Lower leg skin (tissue), 4 donors: ENCODE measurements at regions not wholly inside any gene's neighbourhood (a gene's known extent, or its start where the extent isn't known, plus 50 kb on each side); places are given as distances from the start of the nearest gene placed in this dataset.

ENCODE experiments used
- DNase-seq, 2 donors: peaks; one replicate each; pipeline ENCODE4 v3.0.0-alpha.2; 2019; ENCODE audit warnings: low spot score in 2 of 2
- H3K4me3 ChIP-seq: fragments of 200-600 bp; sonication (generic); 2 replicates; pipeline ENCODE4 v1.5.1; 2017; ENCODE audit warnings: mild to moderate bottlenecking, low read depth; ENCODE audit not compliant: poor library complexity, severe bottlenecking
- CTCF ChIP-seq, 3 donors: fragments of 450-650 bp; IDR thresholded peaks; one replicate each; pipeline ENCODE4 v1.5.1; 2016; ENCODE audit warnings: antibody characterized with exemption in 3 of 3, mild to moderate bottlenecking in 3 of 3, moderate library complexity in 2 of 3
- POLR2A ChIP-seq, 2 donors: fragments of 450-650 bp; IDR thresholded peaks; one replicate each; pipeline ENCODE4 v1.6.1; 2016 to 2017; ENCODE audit warnings: antibody characterized with exemption in 2 of 2, mild to moderate bottlenecking in 1 of 2, moderate library complexity in 1 of 2
- WGBS, 2 donors: methylation state at CpG; one replicate each; pipeline ENCODE4 v1.1.5; 2018; 5-methylcytosine and 5-hydroxymethylcytosine counted together
- intact Hi-C: fragments of 100-400 bp; cut with DNase I; formaldehyde crosslinking; loops from one replicate; pipeline ENCODE4 v1.15.0; 2023; ENCODE audit warnings: low total_unique reads

- WGBS, 2 donors: 72 to 80% methylated on average over 2 of the region's 2 CpGs
- H3K4me3 ChIP-seq: no peak overlapping the region
- intact Hi-C loops: no loop called here
- no peak for DNase-seq
- TF ChIP-seq POLR2A (IDR thresholded peaks at IDR 0.05) (no peak), CTCF (IDR thresholded peaks at IDR 0.05) (no peak)
Observed at GRCh38 chr12:113568021-113568420, 96.3 kb upstream of the LHX5 start.

GRCh38 chr12:113565368-113565767, 93.7 kb upstream of the LHX5 start:
- DNase-seq: no peak
- TF ChIP-seq CTCF (IDR thresholded peaks at IDR 0.05): no peak
- TF ChIP-seq POLR2A (IDR thresholded peaks at IDR 0.05): no peak
- 64 to 71% methylated on average over 8 of the region's 8 CpGs for WGBS, 2 donors
- intact Hi-C loops: no loop called here
- no peak overlapping the region for H3K4me3 ChIP-seq

- DNase-seq: no peak
- 63 to 69% methylated on average over 17 to 18 of the region's 18 CpGs for WGBS, 2 donors
- intact Hi-C loops: no loop called here
- TF ChIP-seq CTCF (IDR thresholded peaks at IDR 0.05) (no peak), POLR2A (IDR thresholded peaks at IDR 0.05) (no peak)
- H3K4me3 ChIP-seq: no peak overlapping the region
Observed at GRCh38 chr12:113561068-113561780, 89.6 kb upstream of the LHX5 start.

GRCh38 chr12:113559466-113559865, 87.8 kb upstream of the LHX5 start:
- H3K4me3 ChIP-seq: no peak overlapping the region
- intact Hi-C loops: no loop called here
- 75 to 92% methylated on average over 2 of the region's 2 CpGs for WGBS, 2 donors
- TF ChIP-seq POLR2A (IDR thresholded peaks at IDR 0.05) (no peak), CTCF (IDR thresholded peaks at IDR 0.05) (no peak)
- no peak for DNase-seq

- DNase-seq: no peak
- TF ChIP-seq POLR2A (IDR thresholded peaks at IDR 0.05) (no peak), CTCF (IDR thresholded peaks at IDR 0.05) (no peak)
- H3K4me3 ChIP-seq: no peak overlapping the region
- 76 to 79% methylated on average over 7 of the region's 7 CpGs for WGBS, 2 donors
- intact Hi-C loops: no loop called here
Observed at GRCh38 chr12:113555226-113555625, 83.6 kb upstream of the LHX5 start.

- 87 to 90% methylated on average over 7 to 8 of the region's 8 CpGs for WGBS, 2 donors
- intact Hi-C loops: no loop called here
Observed at GRCh38 chr12:113552760-113553159, 81.1 kb upstream of the LHX5 start.

More at GRCh38 chr12:113552760-113553159, 81.1 kb upstream of the LHX5 start:
- no peak overlapping the region for H3K4me3 ChIP-seq
- TF ChIP-seq POLR2A (IDR thresholded peaks at IDR 0.05): no peak
- TF ChIP-seq CTCF (IDR thresholded peaks at IDR 0.05): no peak
- DNase-seq: no peak
